GM18520 (cell line): ENCODE measurements at regions not wholly inside any gene's neighbourhood (a gene's known extent, or its start where the extent isn't known, plus 50 kb on each side); places are given as distances from the start of the nearest gene placed in this dataset.
"Not testable (repeated sequence)": the region's sequence is repeated elsewhere in the genome, so short reads cannot be mapped to it uniquely, and the experiment has no call there.

Source experiments
- ATAC-seq: cut with Tn5 transposase; IDR thresholded peaks from one replicate; pipeline ENCODE4 v1.9.1; 2021; ENCODE audit not compliant: unreplicated experiment

GRCh38 chr12:33817713-33818112 lies 204.6 kb upstream of the ALG10 start:
- ATAC-seq: no peak

- no peak for ATAC-seq
Measured at GRCh38 chr12:33818313-33818712, 204.0 kb upstream of the ALG10 start.

- no peak for ATAC-seq
Measured at GRCh38 chr12:33825442-33825841, 196.9 kb upstream of the ALG10 start.

GRCh38 chr12:33825986-33826602 lies 196.2 kb upstream of the ALG10 start:
- no peak for ATAC-seq

- ATAC-seq: no peak
Measured at GRCh38 chr12:33828326-33828725, 194.0 kb upstream of the ALG10 start.

- no peak for ATAC-seq
Measured at GRCh38 chr12:33830070-33830469, 192.2 kb upstream of the ALG10 start.

- no peak for ATAC-seq
Measured at GRCh38 chr12:33832900-33833299, 189.4 kb upstream of the ALG10 start.

- no peak for ATAC-seq
Measured at GRCh38 chr12:33834672-33835071, 187.6 kb upstream of the ALG10 start.

GRCh38 chr12:33876618-33877017 lies 145.7 kb upstream of the ALG10 start:
- no peak for ATAC-seq

GRCh38 chr12:33892425-33892824 lies 129.9 kb upstream of the ALG10 start:
- no peak for ATAC-seq

GRCh38 chr12:33920460-33920859 lies 101.8 kb upstream of the ALG10 start:
- not testable (repeated sequence) for ATAC-seq

GRCh38 chr12:33926095-33926494 lies 96.2 kb upstream of the ALG10 start:
- no peak for ATAC-seq

GRCh38 chr12:33937669-33938068 lies 84.6 kb upstream of the ALG10 start:
- not testable (repeated sequence) for ATAC-seq

- no peak for ATAC-seq
Measured at GRCh38 chr12:33942172-33942571, 80.1 kb upstream of the ALG10 start.

GRCh38 chr12:33944703-33945437 lies 77.4 kb upstream of the ALG10 start:
- no peak for ATAC-seq

- no peak for ATAC-seq
Measured at GRCh38 chr12:33945438-33945784, 76.9 kb upstream of the ALG10 start.

- not testable (repeated sequence) for ATAC-seq
Measured at GRCh38 chr12:33966219-33966618, 56.1 kb upstream of the ALG10 start.

GRCh38 chr12:33967760-33968159 lies 54.5 kb upstream of the ALG10 start:
- no peak for ATAC-seq
